Neural progenitor cell (in vitro differentiated cells): ENCODE measurements at regions not wholly inside any gene's neighbourhood (a gene's known extent, or its start where the extent isn't known, plus 50 kb on each side); places are given as distances from the start of the nearest gene placed in this dataset.

ENCODE experiments used
- DNase-seq: peaks from one replicate; pipeline ENCODE4 v3.0.0-alpha.2; 2016; ENCODE audit warnings: low spot score
- H2AFZ ChIP-seq: fragments of 200-600 bp; sonication (generic); replicated peaks from 2 replicates; pipeline ENCODE4 v1.6.1; 2016; ENCODE audit warnings: antibody characterized with exemption
- H3F3A ChIP-seq: fragments of 200-600 bp; sonication (generic); 2 replicates; pipeline ENCODE4 v1.6.1; 2016; ENCODE audit warnings: antibody characterized with exemption, low read depth
- H3K27ac ChIP-seq: fragments of 200-600 bp; sonication (generic); 2 replicates; pipeline ENCODE4 v1.5.1; 2016; ENCODE audit warnings: mild to moderate bottlenecking
- H3K27me3 ChIP-seq: fragments of 200-600 bp; sonication (generic); 2 replicates; pipeline ENCODE4 v1.6.1; 2016; ENCODE audit warnings: mild to moderate bottlenecking, moderate library complexity
- H3K36me3 ChIP-seq: fragments of 200-600 bp; sonication (generic); 2 replicates; pipeline ENCODE4 v1.5.1; 2016
- H3K4me1 ChIP-seq: fragments of 200-600 bp; sonication (generic); 2 replicates; pipeline ENCODE4 v1.6.1; 2016; ENCODE audit warnings: mixed run types
- H3K4me2 ChIP-seq: fragments of 200-600 bp; sonication (generic); 2 replicates; pipeline ENCODE4 v1.6.1; 2016
- H3K4me3 ChIP-seq: fragments of 200-600 bp; sonication (generic); 2 replicates; pipeline ENCODE4 v1.5.1; 2016
- H3K79me2 ChIP-seq: fragments of 200-600 bp; sonication (generic); 2 replicates; pipeline ENCODE4 v1.6.1; 2016; ENCODE audit warnings: low read depth
- H3K9ac ChIP-seq: fragments of 200-600 bp; sonication (generic); 2 replicates; pipeline ENCODE4 v1.6.1; 2016
- H3K9me3 ChIP-seq: fragments of 200-600 bp; sonication (generic); 2 replicates; pipeline ENCODE4 v1.5.1; 2016; ENCODE audit warnings: low read depth
- H4K20me1 ChIP-seq: fragments of 200-600 bp; sonication (generic); 2 replicates; pipeline ENCODE4 v1.6.1; 2016; ENCODE audit warnings: low read depth
- H3K27ac Mint-ChIP-seq: 3 replicates; pipeline ENCODE4 v1.8.0; 2021; ENCODE audit warnings: mixed read lengths
- H3K27me3 Mint-ChIP-seq: 2 replicates; pipeline ENCODE4 v1.8.0; 2022; ENCODE audit warnings: low read depth, mild to moderate bottlenecking, inconsistent platforms, moderate library complexity, mixed read lengths; ENCODE audit not compliant: insufficient read depth
- H3K36me3 Mint-ChIP-seq: 3 replicates; pipeline ENCODE4 v1.8.0; 2021; ENCODE audit warnings: mixed read lengths
- H3K4me1 Mint-ChIP-seq: 3 replicates; pipeline ENCODE4 v1.8.0; 2021; ENCODE audit warnings: mixed read lengths
- H3K4me3 Mint-ChIP-seq: 3 replicates; pipeline ENCODE4 v1.8.0; 2021; ENCODE audit warnings: mild to moderate bottlenecking, moderate library complexity, mixed read lengths
- H3K9me3 Mint-ChIP-seq: 3 replicates; pipeline ENCODE4 v1.8.0; 2020; ENCODE audit warnings: mixed read lengths
- CTCF ChIP-seq: fragments of 200-600 bp; sonication (generic); IDR thresholded peaks from 2 replicates; pipeline ENCODE4 v1.5.1; 2017; ENCODE audit warnings: antibody characterized with exemption, mild to moderate bottlenecking
- EZH2 ChIP-seq: fragments of 200-600 bp; sonication (generic); IDR thresholded peaks from 2 replicates; pipeline ENCODE4 v1.6.1; 2017; ENCODE audit warnings: antibody characterized with exemption, mild to moderate bottlenecking, moderate library complexity
- EZH2phosphoT487 ChIP-seq: fragments of 200-600 bp; sonication (generic); IDR thresholded peaks from 2 replicates; pipeline ENCODE4 v1.6.1; 2017; ENCODE audit warnings: antibody characterized with exemption

- H3K9ac ChIP-seq, result no peak overlapping the region
- DNase-seq, result peak; percentile 62
- no peaks in the 10 kb centered on the region for H3K27me3 Mint-ChIP-seq
Measured at GRCh38 chr1:81305997-81306452, 494.7 kb upstream of the ADGRL2 start.

GRCh38 chr1:81304187-81304586, 496.5 kb upstream of the ADGRL2 start:
- no peak overlapping the region for H3K4me3 Mint-ChIP-seq
- Histone ChIP-seq H3K27ac (no peak overlapping the region), H3K27me3 (no peaks in the 10 kb centered on the region), H3K4me3 (no peak overlapping the region), H3K36me3 (no peaks in the 10 kb centered on the region), H3K79me2 (peaks cover 7% of the 10 kb centered on the region), H2AFZ (no peak overlapping the region), H3K4me2 (no peak overlapping the region), H3K9me3 (no peaks in the 10 kb centered on the region), H4K20me1 (no peaks in the 10 kb centered on the region), H3K4me1 (peaks cover 45% of the 10 kb centered on the region), H3F3A (peaks cover 23% of the 10 kb centered on the region), H3K9ac (no peak overlapping the region)
- no peak for TF ChIP-seq EZH2
- TF ChIP-seq EZH2phosphoT487, result no peak
- TF ChIP-seq CTCF, result no peak
- H3K9me3 Mint-ChIP-seq, result no peaks in the 10 kb centered on the region
- H3K27me3 Mint-ChIP-seq, result no peaks in the 10 kb centered on the region
- no peak overlapping the region for H3K27ac Mint-ChIP-seq
- H3K4me1 Mint-ChIP-seq, result peaks cover 25% of the 10 kb centered on the region
- no peaks in the 10 kb centered on the region for H3K36me3 Mint-ChIP-seq
- DNase-seq, result no peak

More at GRCh38 chr1:81305997-81306452, 494.7 kb upstream of the ADGRL2 start:
- H3K9me3 ChIP-seq, result no peaks in the 10 kb centered on the region
- Mint-ChIP-seq H3K9me3 (no peaks in the 10 kb centered on the region), H3K4me3 (no peak overlapping the region), H3K36me3 (no peaks in the 10 kb centered on the region), H3K4me1 (peaks cover 44% of the 10 kb centered on the region), H3K27ac (no peak overlapping the region)
- H3K4me1 ChIP-seq, result peaks cover 63% of the 10 kb centered on the region
- no peaks in the 10 kb centered on the region for H4K20me1 ChIP-seq
- peaks cover 23% of the 10 kb centered on the region for H3F3A ChIP-seq
- H3K27ac ChIP-seq, result no peak overlapping the region
- peak overlapping the region; percentile 73 for H3K4me2 ChIP-seq
- H3K79me2 ChIP-seq, result peaks cover 8% of the 10 kb centered on the region
- peak overlapping the region; percentile 42 for H3K4me3 ChIP-seq
- TF ChIP-seq EZH2phosphoT487 (no peak), EZH2 (no peak), CTCF (peak; percentile 55)
- no peaks in the 10 kb centered on the region for H3K36me3 ChIP-seq
- no peaks in the 10 kb centered on the region for H3K27me3 ChIP-seq
- H2AFZ ChIP-seq, result peak overlapping the region; percentile 90

- Mint-ChIP-seq H3K4me3 (no peak overlapping the region), H3K4me1 (peaks cover 19% of the 10 kb centered on the region), H3K27ac (no peak overlapping the region), H3K27me3 (no peaks in the 10 kb centered on the region), H3K9me3 (no peaks in the 10 kb centered on the region), H3K36me3 (no peaks in the 10 kb centered on the region)
- no peaks in the 10 kb centered on the region for H3K79me2 ChIP-seq
- H4K20me1 ChIP-seq, result no peaks in the 10 kb centered on the region
- no peak for TF ChIP-seq CTCF
- no peak for TF ChIP-seq EZH2
- TF ChIP-seq EZH2phosphoT487, result no peak
- H3K27me3 ChIP-seq, result no peaks in the 10 kb centered on the region
- H3K9ac ChIP-seq, result no peak overlapping the region
- H3K27ac ChIP-seq, result no peak overlapping the region
- H3K36me3 ChIP-seq, result no peaks in the 10 kb centered on the region
- no peaks in the 10 kb centered on the region for H3F3A ChIP-seq
- no peak overlapping the region for H3K4me3 ChIP-seq
- no peak overlapping the region for H2AFZ ChIP-seq
- H3K4me2 ChIP-seq, result no peak overlapping the region
- DNase-seq, result no peak
- peaks cover 7% of the 10 kb centered on the region for H3K4me1 ChIP-seq
- no peaks in the 10 kb centered on the region for H3K9me3 ChIP-seq
Measured at GRCh38 chr1:81299892-81300291, 500.8 kb upstream of the ADGRL2 start.
